ENCODE measurements at regions not wholly inside any gene's neighbourhood (a gene's known extent, or its start where the extent isn't known, plus 50 kb on each side); places are given as distances from the start of the nearest gene placed in this dataset.

- Histone ChIP-seq H3K27me3 (no peaks in the 10 kb centered on the region), H3K4me1 (no peaks in the 10 kb centered on the region), H3K9ac (ENCODE audit: low read depth in 2 of 2, low read length in 2 of 2) (no peak overlapping the region), H3K36me3 (no peaks in the 10 kb centered on the region), H3K4me3 (no peak overlapping the region), H3K27ac (no peak overlapping the region), H3K9me3 (no peaks in the 10 kb centered on the region)
- intact Hi-C loops (cut with DNase I), result no loop called here
- DNase-seq, result no peak
- no peak for TF ChIP-seq CTCF (IDR thresholded peaks at IDR 0.05)
These were observed 118.6 kb upstream of the CDH7 start for GRCh38 chr18:65632236-65632635.

- no peaks in the 10 kb centered on the region for H3K9me3 ChIP-seq
- no peaks in the 10 kb centered on the region for H3K4me1 ChIP-seq
- DNase-seq, result no peak
- H3K27ac ChIP-seq, result no peak overlapping the region
- H3K4me3 ChIP-seq, result no peak overlapping the region
- intact Hi-C loops (cut with DNase I), result no loop called here
- no peaks in the 10 kb centered on the region for H3K36me3 ChIP-seq
- H3K9ac ChIP-seq (ENCODE audit: low read depth in 2 of 2, low read length in 2 of 2), result no peak overlapping the region
- no peaks in the 10 kb centered on the region for H3K27me3 ChIP-seq
- no peak for TF ChIP-seq CTCF (IDR thresholded peaks at IDR 0.05)
These were observed 119.0 kb upstream of the CDH7 start for GRCh38 chr18:65631766-65632165.

- intact Hi-C loops (cut with DNase I), result no loop called here
- Histone ChIP-seq H3K36me3 (no peaks in the 10 kb centered on the region), H3K9me3 (no peaks in the 10 kb centered on the region), H3K27ac (no peak overlapping the region), H3K4me3 (no peak overlapping the region), H3K27me3 (no peaks in the 10 kb centered on the region), H3K9ac (ENCODE audit: low read depth in 2 of 2, low read length in 2 of 2) (no peak overlapping the region), H3K4me1 (no peaks in the 10 kb centered on the region)
- TF ChIP-seq CTCF (IDR thresholded peaks at IDR 0.05), result no peak
- DNase-seq, result no peak
These were observed 122.4 kb upstream of the CDH7 start for GRCh38 chr18:65628390-65628789.

- H3K27me3 ChIP-seq, result no peaks in the 10 kb centered on the region
- no peak overlapping the region for H3K27ac ChIP-seq
- intact Hi-C loops (cut with DNase I), result no loop called here
- no peaks in the 10 kb centered on the region for H3K36me3 ChIP-seq
- H3K4me3 ChIP-seq, result no peak overlapping the region
- H3K9ac ChIP-seq (ENCODE audit: low read depth in 2 of 2, low read length in 2 of 2), result no peak overlapping the region
- DNase-seq, result no peak
- no peaks in the 10 kb centered on the region for H3K4me1 ChIP-seq
- no peak for TF ChIP-seq CTCF (IDR thresholded peaks at IDR 0.05)
- H3K9me3 ChIP-seq, result no peaks in the 10 kb centered on the region
These were observed 127.1 kb upstream of the CDH7 start for GRCh38 chr18:65623676-65624075.

GRCh38 chr18:65622436-65622835 is 128.4 kb upstream of the CDH7 start:
- no peaks in the 10 kb centered on the region for H3K27me3 ChIP-seq
- no peaks in the 10 kb centered on the region for H3K4me1 ChIP-seq
- no peak for TF ChIP-seq CTCF (IDR thresholded peaks at IDR 0.05)
- DNase-seq, result no peak
- no peaks in the 10 kb centered on the region for H3K36me3 ChIP-seq
- H3K4me3 ChIP-seq, result no peak overlapping the region
- H3K9me3 ChIP-seq, result no peaks in the 10 kb centered on the region
- H3K27ac ChIP-seq, result no peak overlapping the region
- no peak overlapping the region for H3K9ac ChIP-seq (ENCODE audit: low read depth in 2 of 2, low read length in 2 of 2)
- intact Hi-C loops (cut with DNase I), result no loop called here

Measured in colonic mucosa (tissue), 4 donors.